WI38 (cell line): ENCODE measurements at regions not wholly inside any gene's neighbourhood (a gene's known extent, or its start where the extent isn't known, plus 50 kb on each side); places are given as distances from the start of the nearest gene placed in this dataset.

ENCODE experiments used
- H3K4me3 ChIP-seq: 2 replicates; pipeline ENCODE4 v1.5.1; 2011; ENCODE audit warnings: low read depth, mild to moderate bottlenecking, control low read depth, low read length
- CTCF ChIP-seq: IDR thresholded peaks from 2 replicates; pipeline ENCODE4 v1.5.1; 2012; ENCODE audit warnings: low read depth, mild to moderate bottlenecking, control low read depth, low read length

- no peak overlapping the region for H3K4me3 ChIP-seq
- TF ChIP-seq CTCF: no peak
These were observed 351.4 kb downstream of the MDFIC start for GRCh38 chr7:115273139-115273772.

- no peak for TF ChIP-seq CTCF
- no peak overlapping the region for H3K4me3 ChIP-seq
These were observed 349.7 kb downstream of the MDFIC start for GRCh38 chr7:115271332-115272235.

- no peak for TF ChIP-seq CTCF
- H3K4me3 ChIP-seq: no peak overlapping the region
These were observed 347.6 kb downstream of the MDFIC start for GRCh38 chr7:115269486-115269885.

GRCh38 chr7:115267503-115267902 is 345.6 kb downstream of the MDFIC start:
- H3K4me3 ChIP-seq: no peak overlapping the region
- TF ChIP-seq CTCF: no peak

- no peak overlapping the region for H3K4me3 ChIP-seq
- no peak for TF ChIP-seq CTCF
These were observed 338.5 kb downstream of the MDFIC start for GRCh38 chr7:115260381-115260780.

- no peak for TF ChIP-seq CTCF
- H3K4me3 ChIP-seq: no peak overlapping the region
These were observed 330.6 kb downstream of the MDFIC start for GRCh38 chr7:115252461-115252860.

- TF ChIP-seq CTCF: no peak
- H3K4me3 ChIP-seq: no peak overlapping the region
These were observed 327.2 kb downstream of the MDFIC start for GRCh38 chr7:115249080-115249479.
